GM19351 (cell line): ENCODE measurements at regions not wholly inside any gene's neighbourhood (a gene's known extent, or its start where the extent isn't known, plus 50 kb on each side); places are given as distances from the start of the nearest gene placed in this dataset.
A peak's percentile ranks its signal among the peaks of the same experiment; 100 is the strongest.
"Not testable (repeated sequence)": the region's sequence is repeated elsewhere in the genome, so short reads cannot be mapped to it uniquely, and the experiment has no call there.

Experiments
- ATAC-seq: cut with Tn5 transposase; IDR thresholded peaks from one replicate; pipeline ENCODE4 v1.9.1; 2021; ENCODE audit warnings: mild to moderate bottlenecking, moderate library complexity; ENCODE audit not compliant: unreplicated experiment

DNA sequence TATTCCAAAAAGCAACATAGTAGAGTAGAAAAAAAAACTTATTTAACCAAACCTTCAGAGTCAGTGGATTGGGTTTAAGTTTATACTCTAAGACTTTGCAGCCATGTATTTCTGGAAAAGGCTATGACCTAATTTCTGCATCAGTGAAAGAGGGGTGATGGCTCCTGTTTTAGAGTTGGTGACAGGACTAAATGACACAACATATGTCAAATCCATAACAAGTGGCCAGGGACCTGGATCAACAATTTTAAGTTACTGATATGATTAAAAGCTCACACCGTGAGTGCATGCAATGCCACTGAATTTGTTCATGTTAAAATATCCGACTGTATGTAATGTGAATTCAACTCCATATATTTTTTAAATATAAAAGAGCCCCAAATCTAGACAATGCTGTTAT, 390.6 kb downstream of the TNS3 start:
- ATAC-seq = no peak

- no peak for ATAC-seq
Measured at GRCh38 chr7:47190462-47190861, 391.4 kb downstream of the TNS3 start.

- ATAC-seq = no peak
Measured at GRCh38 chr7:47188653-47189315, 393.1 kb downstream of the TNS3 start.

DNA sequence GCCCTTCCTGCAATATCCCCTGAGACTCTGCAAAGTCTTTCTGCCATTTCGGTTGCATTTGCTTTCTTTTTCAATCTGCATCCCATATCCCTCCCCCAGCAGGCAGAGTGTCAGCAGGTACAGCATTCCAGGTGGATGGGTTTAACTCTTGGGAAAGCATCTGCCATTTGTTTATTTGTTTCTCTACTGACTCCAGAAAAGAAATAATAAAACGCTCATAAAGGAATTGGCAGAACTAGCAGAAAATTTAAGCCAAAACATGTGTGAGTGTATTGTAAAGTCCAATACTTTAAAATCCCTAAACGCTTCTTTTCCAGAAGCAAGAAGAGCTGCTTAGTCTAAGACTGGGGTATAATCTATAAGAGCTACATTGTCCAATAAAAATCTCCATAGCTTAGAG, 393.8 kb downstream of the TNS3 start:
- no peak for ATAC-seq

DNA sequence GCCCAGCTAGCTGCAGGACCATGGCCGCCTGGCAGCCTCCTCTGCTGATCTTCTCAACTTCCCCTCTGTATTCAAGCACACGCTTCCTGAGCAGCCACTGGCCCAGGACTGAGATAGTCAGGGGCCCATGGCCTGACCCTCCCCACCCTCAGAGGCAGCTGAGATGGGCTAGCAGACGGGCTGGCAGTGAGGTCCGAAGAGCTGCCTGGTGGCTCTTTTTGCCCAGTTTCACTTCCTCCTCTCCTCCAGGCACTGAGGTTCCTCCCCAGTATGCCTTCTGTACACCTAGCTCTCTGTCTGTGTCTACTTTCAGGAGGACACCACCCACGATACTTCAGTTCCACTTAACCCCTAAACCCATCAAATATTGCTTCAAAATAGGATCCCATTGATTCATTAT, 395.6 kb downstream of the TNS3 start:
- peak; percentile 89 for ATAC-seq

DNA sequence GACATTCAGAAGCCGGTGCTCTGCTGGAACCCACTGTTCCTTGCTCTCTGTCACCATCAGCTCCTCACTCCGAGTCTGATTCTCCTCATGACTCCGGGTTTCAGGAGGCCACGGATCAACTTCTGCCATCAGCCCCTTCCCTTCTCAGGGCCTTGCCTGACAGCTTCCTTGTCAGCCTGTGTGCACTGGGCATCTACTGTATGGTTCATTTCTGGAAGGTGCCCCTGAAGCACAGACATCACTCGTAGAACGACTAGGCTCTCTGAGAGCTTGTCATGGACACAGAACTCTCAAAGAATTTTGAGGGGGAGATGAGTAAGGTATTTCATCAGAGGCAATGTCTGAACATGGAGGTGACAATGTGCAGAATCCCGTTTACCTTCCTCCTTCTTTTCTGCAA, 396.1 kb downstream of the TNS3 start:
- no peak for ATAC-seq

- no peak for ATAC-seq
Measured at GRCh38 chr7:47185170-47185569, 396.7 kb downstream of the TNS3 start.

DNA sequence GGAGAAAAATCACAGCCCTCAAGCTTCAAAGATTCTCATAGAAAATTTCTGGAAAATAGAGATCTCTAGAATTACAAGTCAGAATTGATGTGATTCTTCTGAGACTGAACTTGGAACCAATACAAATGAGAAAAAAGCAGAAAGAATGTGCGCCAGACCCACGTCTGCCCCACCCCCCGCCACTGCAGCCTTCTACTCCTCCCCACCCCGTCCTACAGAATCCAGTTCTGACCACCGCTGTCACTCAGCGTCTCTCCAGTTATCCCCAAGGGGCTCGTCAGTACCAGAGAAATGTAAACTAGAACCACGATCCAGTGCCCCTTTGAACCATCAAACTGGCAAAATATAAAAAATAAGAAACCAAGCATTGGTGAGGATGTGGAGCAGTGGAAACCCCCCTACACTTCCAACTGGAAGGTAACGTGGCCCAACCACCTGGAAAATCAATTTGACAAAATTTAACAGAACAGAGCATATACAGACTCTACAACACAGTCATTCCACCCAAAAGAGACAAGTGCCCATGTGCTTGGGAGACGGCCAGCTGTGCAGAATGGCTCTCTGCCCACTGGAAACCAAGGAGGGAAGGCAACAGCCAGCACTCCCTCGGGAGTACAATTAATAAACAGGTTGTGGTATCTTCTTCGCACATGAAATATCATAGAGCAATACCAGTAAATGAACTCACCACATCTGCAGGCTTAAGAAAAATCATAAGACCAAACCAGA, 397.9 kb downstream of the TNS3 start:
- no peak for ATAC-seq

DNA sequence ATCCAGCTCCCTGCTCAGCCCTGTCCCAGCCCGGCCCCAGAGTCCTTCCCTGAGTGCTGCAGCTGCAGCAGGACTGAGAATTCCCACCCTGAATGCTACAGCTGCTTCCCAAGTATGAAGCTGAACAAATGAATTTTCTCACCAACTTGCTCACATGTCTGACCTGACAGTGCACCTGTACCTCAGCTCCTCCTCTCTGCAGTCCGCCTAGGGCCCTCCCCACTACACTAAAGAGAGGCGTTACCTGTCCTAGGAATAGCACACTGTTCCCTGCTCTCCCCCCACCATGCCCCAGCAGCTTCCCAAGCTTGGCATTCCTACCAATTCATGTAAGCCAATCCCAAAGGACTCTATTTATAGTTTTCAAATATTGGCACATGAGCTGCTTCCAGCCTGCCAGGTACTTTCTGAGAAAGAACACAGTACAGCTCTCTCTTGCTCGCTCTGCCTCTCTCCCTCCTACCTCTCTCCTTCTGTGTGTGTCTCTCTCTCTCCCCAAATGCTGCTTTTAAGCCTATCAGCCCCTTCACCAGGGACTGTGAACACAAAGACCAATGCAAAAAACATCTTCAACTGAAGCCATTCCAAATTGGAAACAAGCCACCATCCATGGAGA, 400.1 kb downstream of the TNS3 start:
- no peak for ATAC-seq

GRCh38 chr7:47180516-47180826, 401.4 kb downstream of the TNS3 start:
- ATAC-seq = no peak

DNA sequence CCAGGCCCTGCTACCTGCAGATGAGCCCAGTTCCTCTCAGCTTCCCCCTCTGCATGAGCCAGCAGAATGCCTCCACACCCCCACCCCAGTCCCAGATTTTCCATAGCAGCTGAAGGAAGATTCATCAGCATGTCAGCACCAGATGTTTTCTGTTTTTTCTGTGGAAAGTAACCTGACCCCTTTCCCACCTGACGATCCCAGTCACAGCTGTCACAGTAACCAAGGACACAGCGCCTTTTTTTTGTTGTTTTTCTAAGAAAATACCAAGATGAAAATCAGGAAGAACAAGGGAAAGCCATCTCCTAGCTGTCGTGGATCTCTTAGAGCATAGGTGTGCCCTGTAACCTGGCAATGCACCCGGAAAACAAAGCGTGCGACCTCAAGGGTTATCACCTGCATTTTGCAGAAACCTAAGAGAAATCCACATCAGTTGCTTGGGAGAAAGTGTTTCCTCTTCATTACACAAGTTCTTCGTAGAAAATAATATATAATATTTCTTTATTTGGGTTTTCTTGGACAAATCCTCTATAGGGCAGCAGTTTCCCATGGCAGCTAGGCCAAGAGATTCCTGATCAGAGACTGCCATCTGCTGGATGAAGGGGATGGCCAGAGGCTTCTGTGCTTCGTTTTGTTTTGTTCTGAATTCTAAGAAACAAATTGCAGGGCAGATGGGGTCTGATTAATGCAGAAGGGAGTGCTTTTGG, 401.9 kb downstream of the TNS3 start:
- peak; percentile 60 for ATAC-seq

DNA sequence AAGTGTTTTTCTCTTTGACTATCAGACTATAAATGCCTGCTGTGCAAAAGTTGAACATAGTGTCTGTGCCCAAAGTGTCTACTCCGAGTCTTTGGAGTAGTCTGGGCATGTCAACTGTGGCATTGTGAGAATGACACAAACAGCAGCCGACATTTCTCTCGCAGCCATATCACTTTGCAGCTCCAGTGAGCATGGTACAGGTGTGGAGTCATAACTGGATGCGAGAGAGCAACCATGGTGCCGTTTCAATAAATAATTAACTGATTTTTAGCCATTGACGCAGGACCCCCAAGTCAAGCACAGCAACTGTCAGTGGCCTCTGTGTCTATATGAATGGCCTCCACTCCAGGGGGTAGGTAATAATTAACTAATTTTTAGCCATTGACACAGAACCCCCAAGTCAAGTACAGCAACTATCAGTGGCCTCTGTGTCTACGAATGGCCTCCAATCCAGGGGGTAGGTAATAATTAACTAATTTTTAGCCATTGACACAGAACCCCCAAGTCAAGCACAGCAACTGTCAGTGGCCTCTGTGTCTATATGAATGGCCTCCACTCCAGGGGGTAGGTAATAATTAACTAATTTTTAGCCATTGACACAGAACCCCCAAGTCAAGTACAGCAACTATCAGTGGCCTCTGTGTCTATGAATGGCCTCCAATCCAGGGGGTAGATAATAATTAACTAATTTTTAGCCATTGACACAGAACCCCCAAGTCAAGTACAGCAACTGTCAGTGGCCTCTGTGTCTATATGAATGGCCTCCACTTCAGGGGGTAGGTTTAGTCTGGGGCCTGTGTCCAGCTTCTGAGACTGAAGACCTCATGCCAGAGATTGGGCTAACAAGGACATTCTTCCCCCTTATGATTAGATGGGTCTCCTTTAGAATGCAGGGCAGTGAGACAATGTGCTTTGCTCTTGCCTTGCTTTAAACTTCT, 409.0 kb downstream of the TNS3 start:
- ATAC-seq = not testable (repeated sequence)

- no peak for ATAC-seq
Measured at GRCh38 chr7:47170516-47170915, 411.4 kb downstream of the TNS3 start.

- ATAC-seq = no peak
Measured at GRCh38 chr7:47154791-47155190, 427.1 kb downstream of the TNS3 start.

GRCh38 chr7:47153576-47153975, 428.3 kb downstream of the TNS3 start:
- ATAC-seq = no peak

GRCh38 chr7:47153058-47153457, 428.9 kb downstream of the TNS3 start:
- no peak for ATAC-seq

DNA sequence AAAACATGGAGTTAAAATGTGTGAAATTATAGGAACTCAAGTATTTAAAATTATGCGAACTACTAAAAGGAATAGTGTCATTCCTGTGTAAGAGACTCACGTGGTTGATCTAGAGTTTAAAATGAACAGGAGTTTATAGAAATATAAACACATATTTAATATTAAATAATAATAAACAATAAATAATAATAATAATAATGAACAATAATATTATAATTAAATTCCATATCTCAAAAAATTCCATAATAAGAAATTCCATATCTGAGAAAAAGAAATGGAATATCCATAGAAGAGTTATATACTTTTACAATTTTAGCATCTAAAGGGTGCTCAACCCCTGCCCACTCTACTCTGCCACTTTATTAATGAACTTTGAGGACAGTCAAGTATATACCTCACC, 429.6 kb downstream of the TNS3 start:
- ATAC-seq = no peak

DNA sequence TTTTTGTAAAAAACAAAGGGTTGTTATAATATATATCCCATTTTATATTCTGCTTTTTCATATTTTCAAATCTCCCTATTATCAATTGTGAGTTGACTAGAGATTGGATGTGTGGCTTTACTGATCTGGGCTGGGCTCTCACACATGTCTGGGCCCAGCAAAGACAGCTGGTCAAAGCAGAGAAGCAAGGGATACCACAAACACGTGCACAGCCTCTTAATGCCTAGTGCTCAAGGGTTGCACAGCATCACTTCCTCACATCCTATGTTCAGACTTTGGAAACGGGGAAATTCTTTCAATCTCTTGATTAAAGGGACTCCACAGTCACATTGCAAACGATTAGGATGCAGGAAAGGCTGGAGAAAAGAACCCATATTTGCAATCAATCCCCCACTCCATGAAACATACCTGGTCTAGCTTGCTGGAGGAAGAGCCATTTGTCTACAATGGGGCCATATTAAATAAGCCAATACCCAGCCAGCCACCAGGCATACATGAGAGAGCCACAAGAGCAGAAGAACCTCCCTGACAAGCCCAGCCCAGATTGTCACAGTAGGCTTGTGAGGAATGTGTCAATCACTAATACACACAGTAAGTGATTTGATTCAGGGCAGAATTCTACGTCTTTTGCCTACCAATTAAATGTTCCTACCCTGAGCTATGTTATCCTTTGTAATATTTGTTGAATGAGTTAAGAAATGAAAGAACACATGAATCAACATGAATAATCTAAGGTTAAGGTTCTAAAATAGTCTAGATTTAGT, 431.2 kb downstream of the TNS3 start:
- no peak for ATAC-seq

GRCh38 chr7:47149971-47150370, 431.9 kb downstream of the TNS3 start:
- peak; percentile 20 for ATAC-seq
